Mesenchymal stem cell (in vitro differentiated cells and primary cell): ENCODE measurements at regions not wholly inside any gene's neighbourhood (a gene's known extent, or its start where the extent isn't known, plus 50 kb on each side); places are given as distances from the start of the nearest gene placed in this dataset.
A peak's percentile ranks its signal among the peaks of the same experiment; 100 is the strongest.

Experiments
- DNase-seq: peaks from one replicate; pipeline ENCODE4 v3.0.0-alpha.2; 2013
- H2AFZ ChIP-seq: one replicate; pipeline ENCODE4 v1.6.1; 2013; ENCODE audit warnings: low read depth, mild to moderate bottlenecking, control low read depth, inconsistent platforms, low read length, moderate library complexity
- H2AK5ac ChIP-seq: 2 replicates; pipeline ENCODE4 v1.6.1; 2013; ENCODE audit warnings: low read length, moderate library complexity, mild to moderate bottlenecking, inconsistent platforms; ENCODE audit not compliant: severe bottlenecking
- H2BK120ac ChIP-seq: one replicate; pipeline ENCODE4 v1.6.1; 2013; ENCODE audit warnings: low read depth, mild to moderate bottlenecking, inconsistent platforms, low read length, moderate library complexity
- H2BK12ac ChIP-seq, 2 experiments: one replicate each; pipeline ENCODE4 v1.6.1; 2013; ENCODE audit warnings: inconsistent platforms in 2 of 2, low read length in 2 of 2, mild to moderate bottlenecking in 2 of 2, moderate library complexity in 2 of 2, control low read depth in 1 of 2
- H2BK15ac ChIP-seq: one replicate; pipeline ENCODE4 v1.6.1; 2013; ENCODE audit warnings: mild to moderate bottlenecking, low read depth, inconsistent platforms; ENCODE audit not compliant: poor library complexity, severe bottlenecking
- H2BK5ac ChIP-seq: 2 replicates; pipeline ENCODE4 v1.6.1; 2013; ENCODE audit warnings: low read depth, mild to moderate bottlenecking, low read length, control low read depth, inconsistent platforms; ENCODE audit not compliant: poor library complexity, severe bottlenecking
- H3K14ac ChIP-seq, 2 experiments: one replicate each; pipeline ENCODE4 v1.6.1; 2013; ENCODE audit warnings: inconsistent platforms in 2 of 2, low read length in 2 of 2, control low read depth in 1 of 2, mild to moderate bottlenecking in 1 of 2, moderate library complexity in 1 of 2
- H3K18ac ChIP-seq, 2 experiments: one replicate each; pipeline ENCODE4 v1.6.1; 2013; ENCODE audit warnings: inconsistent platforms in 2 of 2, low read length in 2 of 2, control low read depth in 1 of 2, low read depth in 1 of 2, mild to moderate bottlenecking in 1 of 2
- H3K23ac ChIP-seq, 2 experiments: one replicate each; pipeline ENCODE4 v1.6.1; 2013; ENCODE audit warnings: inconsistent platforms in 2 of 2, low read length in 2 of 2, mild to moderate bottlenecking in 2 of 2, moderate library complexity in 2 of 2, control low read depth in 1 of 2
- H3K27ac ChIP-seq: 2 replicates; pipeline ENCODE4 v1.5.1; 2013; ENCODE audit warnings: mild to moderate bottlenecking, moderate library complexity, low read length, control low read depth, inconsistent platforms; ENCODE audit not compliant: poor library complexity, severe bottlenecking
- H3K27me3 ChIP-seq, 2 experiments: 2 replicates each; pipeline versions ENCODE4 v1.6.1 to v1.7.0; 2013; ENCODE audit warnings: low read length in 2 of 2, mild to moderate bottlenecking in 2 of 2, moderate library complexity in 2 of 2, control low read depth in 1 of 2, inconsistent platforms in 1 of 2; ENCODE audit not compliant: control insufficient read depth in 1 of 2, insufficient read depth in 1 of 2
- H3K36me3 ChIP-seq, 2 experiments: 2 replicates each; pipeline versions ENCODE4 v1.6.1 to v1.7.0; 2013; ENCODE audit warnings: low read length in 2 of 2, control low read depth in 1 of 2, inconsistent platforms in 1 of 2, low read depth in 1 of 2, mild to moderate bottlenecking in 1 of 2; ENCODE audit not compliant: insufficient read depth in 2 of 2, control insufficient read depth in 1 of 2
- H3K4ac ChIP-seq, 2 experiments: one replicate each; pipeline ENCODE4 v1.6.1; 2013; ENCODE audit warnings: inconsistent platforms in 2 of 2, low read length in 2 of 2, mild to moderate bottlenecking in 2 of 2, moderate library complexity in 2 of 2, control low read depth in 1 of 2, low read depth in 1 of 2
- H3K4me1 ChIP-seq: 2 replicates; pipeline ENCODE4 v1.6.1; 2013; ENCODE audit warnings: low read depth, low read length, control low read depth; ENCODE audit not compliant: control insufficient read depth, insufficient read depth
- H3K4me2 ChIP-seq: 2 replicates; pipeline ENCODE4 v1.6.1; 2013; ENCODE audit warnings: low read length, mild to moderate bottlenecking, inconsistent platforms; ENCODE audit not compliant: poor library complexity, severe bottlenecking
- H3K4me3 ChIP-seq, 2 experiments: 2 replicates each; pipeline versions ENCODE4 v1.5.1 to v1.7.0; 2013; ENCODE audit warnings: low read length in 2 of 2, mild to moderate bottlenecking in 2 of 2, control low read depth in 1 of 2, low read depth in 1 of 2; ENCODE audit not compliant: insufficient read depth in 1 of 2
- H3K79me1 ChIP-seq: replicated peaks from 2 replicates; pipeline ENCODE4 v1.6.1; 2013; ENCODE audit warnings: mild to moderate bottlenecking, control low read depth, low read length, inconsistent platforms; ENCODE audit not compliant: poor library complexity, severe bottlenecking
- H3K9ac ChIP-seq: 2 replicates; pipeline ENCODE4 v1.7.0; 2013; ENCODE audit warnings: mild to moderate bottlenecking, low read length, moderate library complexity
- H3K9me3 ChIP-seq: 2 replicates; pipeline ENCODE4 v1.7.0; 2013; ENCODE audit warnings: mild to moderate bottlenecking, low read length; ENCODE audit not compliant: control insufficient read depth
- H4K8ac ChIP-seq: one replicate; pipeline ENCODE4 v1.6.1; 2013; ENCODE audit warnings: inconsistent platforms, mild to moderate bottlenecking, low read length, moderate library complexity
- H4K91ac ChIP-seq: one replicate; pipeline ENCODE4 v1.6.1; 2013; ENCODE audit warnings: mild to moderate bottlenecking, low read length, inconsistent platforms
- WGBS: methylation state at CpG from one replicate; pipeline ENCODE4 v1.1.7; 2013; ENCODE audit warnings: mixed read lengths; 5-methylcytosine and 5-hydroxymethylcytosine counted together

- no peaks in the 10 kb centered on the region for H3K36me3 ChIP-seq
Measured at GRCh38 chr20:41892031-41892430, 273.9 kb upstream of the CHD6 start.

GRCh38 chr20:41889844-41890224, 271.7 kb upstream of the CHD6 start:
- no peaks in the 10 kb centered on the region for H3K79me1 ChIP-seq
- H3K4me1 ChIP-seq = no peaks in the 10 kb centered on the region
- no peak overlapping the region for H2AFZ ChIP-seq
- H4K8ac ChIP-seq = no peak overlapping the region
- H3K27me3 ChIP-seq = no peaks in the 10 kb centered on the region
- H3K14ac ChIP-seq = no peak overlapping the region
- no peak overlapping the region for H3K4ac ChIP-seq
- no peak for DNase-seq
- no peak overlapping the region for H2BK5ac ChIP-seq
- H4K91ac ChIP-seq = no peak overlapping the region
- H3K9me3 ChIP-seq = no peaks in the 10 kb centered on the region
- H3K18ac ChIP-seq = no peak overlapping the region
- H2BK120ac ChIP-seq = no peak overlapping the region
- no peak overlapping the region for H3K27ac ChIP-seq
- no peak overlapping the region for H2AK5ac ChIP-seq
- 31% methylated on average over 4 of the region's 4 CpGs for WGBS
- no peak overlapping the region for H3K4me2 ChIP-seq
- H2BK15ac ChIP-seq = no peak overlapping the region
- H3K9ac ChIP-seq = no peak overlapping the region
- H2BK12ac ChIP-seq = no peak overlapping the region
- no peak overlapping the region for H3K23ac ChIP-seq
- H3K36me3 ChIP-seq = no peaks in the 10 kb centered on the region
- H3K4me3 ChIP-seq = no peak overlapping the region

More at GRCh38 chr20:41892031-41892430, 273.9 kb upstream of the CHD6 start:
- H3K9me3 ChIP-seq = no peaks in the 10 kb centered on the region
- no peak overlapping the region for H4K8ac ChIP-seq
- H3K27me3 ChIP-seq = no peaks in the 10 kb centered on the region
- H2AFZ ChIP-seq = no peak overlapping the region
- no peak overlapping the region for H2BK12ac ChIP-seq
- no peak overlapping the region for H2AK5ac ChIP-seq
- no peaks in the 10 kb centered on the region for H3K79me1 ChIP-seq
- 61% methylated on average over 5 of the region's 5 CpGs for WGBS
- no peak overlapping the region for H3K18ac ChIP-seq
- H3K4me3 ChIP-seq = no peak overlapping the region
- no peak overlapping the region for H3K4ac ChIP-seq
- H2BK5ac ChIP-seq = no peak overlapping the region
- H3K27ac ChIP-seq = no peak overlapping the region
- no peak overlapping the region for H3K9ac ChIP-seq
- H3K14ac ChIP-seq = no peak overlapping the region
- no peak overlapping the region for H3K23ac ChIP-seq
- H3K4me1 ChIP-seq = no peaks in the 10 kb centered on the region
- DNase-seq = no peak
- H2BK15ac ChIP-seq = no peak overlapping the region
- H2BK120ac ChIP-seq = no peak overlapping the region
- H4K91ac ChIP-seq = no peak overlapping the region
- H3K4me2 ChIP-seq = no peak overlapping the region

GRCh38 chr20:41889126-41889843, 271.1 kb upstream of the CHD6 start:
- Histone ChIP-seq H4K91ac (no peak overlapping the region), H3K27ac (no peak overlapping the region), H3K9me3 (no peaks in the 10 kb centered on the region), H3K4me1 (no peaks in the 10 kb centered on the region), H3K36me3 (no peaks in the 10 kb centered on the region), H3K4ac (no peak overlapping the region), H2AFZ (no peak overlapping the region), H2AK5ac (no peak overlapping the region), H4K8ac (no peak overlapping the region), H3K27me3 (no peaks in the 10 kb centered on the region), H2BK120ac (no peak overlapping the region), H2BK15ac (no peak overlapping the region), H2BK12ac (no peak overlapping the region), H2BK5ac (no peak overlapping the region), H3K9ac (no peak overlapping the region), H3K14ac (no peak overlapping the region), H3K18ac (no peak overlapping the region), H3K23ac (no peak overlapping the region), H3K79me1 (no peaks in the 10 kb centered on the region), H3K4me2 (no peak overlapping the region), H3K4me3 (no peak overlapping the region)
- 72% methylated on average over 2 of the region's 3 CpGs for WGBS
- DNase-seq = no peak

DNA sequence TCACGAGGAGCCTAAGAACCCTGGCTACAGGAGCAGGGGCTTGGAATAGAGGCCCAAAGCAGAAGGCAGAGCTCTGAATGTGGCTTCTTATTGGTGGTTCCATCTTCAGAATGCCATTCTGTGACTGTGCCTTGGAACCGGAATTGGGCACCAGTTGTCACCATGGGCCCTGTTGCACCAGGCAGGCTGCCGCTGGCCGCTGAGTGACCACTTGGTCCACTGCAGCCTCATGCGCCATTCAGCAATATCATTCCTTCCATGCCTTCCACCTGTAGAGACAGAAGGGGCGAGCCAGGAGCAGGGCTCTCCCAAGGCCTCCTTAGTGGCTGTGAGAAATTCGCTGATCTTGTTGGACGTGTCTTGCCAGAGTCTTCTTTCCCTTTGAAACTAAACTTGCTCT, 270.3 kb upstream of the CHD6 start:
- Histone ChIP-seq H3K18ac (no peak overlapping the region), H2BK120ac (no peak overlapping the region), H4K8ac (no peak overlapping the region), H2BK15ac (no peak overlapping the region), H3K4me1 (no peaks in the 10 kb centered on the region), H3K4me2 (no peak overlapping the region), H3K79me1 (no peaks in the 10 kb centered on the region), H2AK5ac (no peak overlapping the region), H3K36me3 (no peaks in the 10 kb centered on the region), H3K27ac (no peak overlapping the region), H3K9me3 (no peaks in the 10 kb centered on the region), H3K14ac (no peak overlapping the region), H3K4ac (no peak overlapping the region), H2BK5ac (no peak overlapping the region), H3K27me3 (no peaks in the 10 kb centered on the region), H3K23ac (no peak overlapping the region), H2AFZ (no peak overlapping the region), H3K9ac (no peak overlapping the region), H3K4me3 (peak overlapping the region in 1 of 2 experiments; percentile 21), H2BK12ac (no peak overlapping the region), H4K91ac (no peak overlapping the region)
- no peak for DNase-seq
- 85% methylated on average over 8 of the region's 8 CpGs for WGBS
